ENCODE measurements at regions not wholly inside any gene's neighbourhood (a gene's known extent, or its start where the extent isn't known, plus 50 kb on each side); places are given as distances from the start of the nearest gene placed in this dataset.
"Not testable (repeated sequence)": the region's sequence is repeated elsewhere in the genome, so short reads cannot be mapped to it uniquely, and the experiment has no call there.

DNA sequence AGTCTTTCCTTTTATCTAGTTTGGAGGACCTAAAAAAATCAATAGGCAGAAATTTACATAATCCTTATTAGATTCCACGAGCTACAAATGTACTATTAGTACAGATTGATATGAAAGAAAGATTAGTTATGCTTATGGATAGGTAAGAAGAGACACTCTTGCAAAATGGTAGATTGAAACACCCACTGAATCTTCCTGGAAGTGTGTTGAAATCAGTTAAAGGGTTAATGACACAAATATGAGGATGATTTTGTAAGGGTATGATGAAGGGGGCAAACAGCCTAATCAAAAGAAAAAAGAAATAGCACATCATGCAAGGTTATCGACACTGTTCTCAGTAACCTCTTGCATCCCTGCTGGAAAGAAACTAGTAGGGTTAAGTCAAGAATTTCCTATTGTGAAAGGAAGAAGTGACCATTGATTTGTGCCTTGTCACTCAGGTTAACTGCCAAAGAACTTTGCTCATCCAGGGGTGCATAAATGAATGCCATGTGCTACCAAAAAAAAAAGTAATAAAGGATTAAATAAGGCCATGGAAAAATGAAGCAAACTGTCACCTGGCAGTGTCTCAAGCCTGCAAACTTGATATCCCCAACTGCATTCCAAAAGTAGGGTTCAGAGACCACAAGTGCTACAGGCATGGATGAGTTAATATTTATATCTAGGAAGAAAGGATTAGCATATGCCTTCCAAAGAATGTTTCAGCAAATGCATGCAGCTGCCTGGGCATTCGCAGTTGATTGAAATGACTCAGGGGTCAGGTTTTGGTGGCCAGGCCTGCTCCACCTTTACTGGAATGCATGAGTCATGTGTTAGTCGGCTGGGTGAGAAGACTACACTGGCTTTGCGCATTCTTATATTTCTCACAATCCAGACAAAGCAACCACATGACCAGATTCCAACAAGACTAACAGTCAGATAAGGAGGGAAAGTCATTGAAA, 78.3 kb upstream of the ATXN3L start:
- Histone ChIP-seq H3K9ac (ENCODE audit: low read depth, low read length) (no peak overlapping the region), H3K36me3 (ENCODE audit: insufficient read depth, low read depth, low read length) (no peaks in the 10 kb centered on the region), H3K4me1 (ENCODE audit: insufficient read depth, low read length) (no peaks in the 10 kb centered on the region), H3K27ac (ENCODE audit: low read length) (no peak overlapping the region), H3K4me3 (ENCODE audit: low read length) (no peak overlapping the region), H3K27me3 (ENCODE audit: insufficient read depth, low read length) (no peaks in the 10 kb centered on the region), H3K9me3 (ENCODE audit: insufficient read depth, low read depth, low read length) (no peaks in the 10 kb centered on the region)

DNA sequence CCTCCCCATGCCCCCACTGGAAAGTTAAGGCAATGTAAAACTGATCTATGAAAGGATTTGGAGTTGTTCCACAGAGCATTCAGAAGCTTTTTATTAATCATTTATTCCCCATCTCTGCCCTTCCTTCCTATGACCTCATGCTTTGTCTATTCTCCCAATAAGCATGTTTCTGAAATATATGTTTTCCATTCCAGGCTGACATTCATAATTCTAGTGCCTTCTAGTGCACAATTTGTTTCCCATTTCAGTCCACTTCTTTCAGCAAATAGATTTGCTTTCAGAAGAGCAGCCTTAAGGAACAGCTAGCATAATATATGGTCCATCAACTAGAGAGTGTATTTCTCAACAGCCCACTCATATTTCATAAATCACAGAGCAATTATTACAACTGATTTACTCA, 77.1 kb upstream of the ATXN3L start:
- no peaks in the 10 kb centered on the region for H3K4me1 ChIP-seq (ENCODE audit: insufficient read depth, low read length)
- H3K4me3 ChIP-seq (ENCODE audit: low read length), result no peak overlapping the region
- H3K9me3 ChIP-seq (ENCODE audit: insufficient read depth, low read depth, low read length), result no peaks in the 10 kb centered on the region
- H3K27ac ChIP-seq (ENCODE audit: low read length), result no peak overlapping the region
- no peak overlapping the region for H3K9ac ChIP-seq (ENCODE audit: low read depth, low read length)
- H3K36me3 ChIP-seq (ENCODE audit: insufficient read depth, low read depth, low read length), result no peaks in the 10 kb centered on the region
- no peaks in the 10 kb centered on the region for H3K27me3 ChIP-seq (ENCODE audit: insufficient read depth, low read length)

DNA sequence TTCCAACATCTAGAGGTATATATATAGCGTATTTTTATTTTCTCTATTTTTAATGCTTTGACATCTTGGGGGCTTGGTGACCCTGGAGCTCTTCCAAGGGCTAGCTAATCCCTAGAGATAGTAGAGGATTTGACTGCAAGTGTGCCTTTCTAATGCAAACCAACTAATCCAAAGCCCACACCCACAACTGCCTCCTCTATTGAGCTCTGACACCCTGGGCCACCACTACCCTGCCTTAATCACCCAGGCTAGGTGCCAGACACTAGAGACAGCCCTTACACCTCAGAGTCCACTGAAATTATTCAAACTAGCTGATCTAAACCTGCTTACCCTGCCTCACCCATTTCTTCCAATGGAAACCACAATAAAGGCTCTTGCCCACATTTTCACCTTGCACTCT, 69.6 kb upstream of the ATXN3L start:
- H3K9me3 ChIP-seq (ENCODE audit: insufficient read depth, low read depth, low read length), result no peaks in the 10 kb centered on the region
- no peaks in the 10 kb centered on the region for H3K27me3 ChIP-seq (ENCODE audit: insufficient read depth, low read length)
- no peak overlapping the region for H3K9ac ChIP-seq (ENCODE audit: low read depth, low read length)
- H3K4me1 ChIP-seq (ENCODE audit: insufficient read depth, low read length), result no peaks in the 10 kb centered on the region
- no peak overlapping the region for H3K27ac ChIP-seq (ENCODE audit: low read length)
- no peaks in the 10 kb centered on the region for H3K36me3 ChIP-seq (ENCODE audit: insufficient read depth, low read depth, low read length)
- H3K4me3 ChIP-seq (ENCODE audit: low read length), result no peak overlapping the region

DNA sequence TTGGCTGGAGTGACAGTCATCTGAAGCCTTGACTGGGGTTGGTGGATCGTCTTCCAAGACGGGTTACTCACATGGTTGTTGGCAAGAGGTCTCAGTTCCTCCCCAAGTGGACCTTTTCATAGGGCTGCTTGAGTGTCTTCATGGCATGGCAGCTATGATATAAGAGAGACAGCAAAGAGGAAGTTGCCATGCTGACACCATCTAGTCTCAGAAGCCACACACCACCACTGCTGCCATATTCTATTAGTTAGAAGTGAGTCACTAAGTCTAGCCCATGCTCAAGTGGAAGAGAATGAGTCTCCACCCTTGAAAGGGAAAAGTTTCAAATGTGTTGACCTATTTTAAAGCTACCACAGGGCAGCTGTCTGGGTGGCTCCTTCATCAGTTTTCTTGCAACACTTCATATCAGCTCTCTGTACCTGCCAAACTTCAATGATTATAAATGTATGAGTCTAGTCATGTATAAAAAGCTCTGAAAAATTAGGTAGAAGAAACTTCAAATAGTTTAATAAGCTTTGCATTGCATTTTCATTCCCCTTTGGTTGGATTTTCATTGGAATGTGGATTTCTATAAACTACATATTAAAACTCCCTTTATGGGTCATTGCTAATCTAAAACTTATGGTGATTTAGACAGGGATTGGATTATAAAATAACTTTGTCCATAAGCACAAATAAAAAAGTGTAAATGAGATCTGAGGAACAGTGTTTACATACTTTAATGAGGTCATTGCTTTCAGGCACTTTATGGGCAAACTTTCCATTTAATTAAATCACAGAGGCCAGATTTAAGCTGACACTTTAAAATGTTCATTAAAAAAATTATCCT, 68.0 kb upstream of the ATXN3L start:
- H3K27me3 ChIP-seq (ENCODE audit: insufficient read depth, low read length), result no peaks in the 10 kb centered on the region
- H3K9ac ChIP-seq (ENCODE audit: low read depth, low read length), result no peak overlapping the region
- no peak overlapping the region for H3K27ac ChIP-seq (ENCODE audit: low read length)
- H3K4me1 ChIP-seq (ENCODE audit: insufficient read depth, low read length), result no peaks in the 10 kb centered on the region
- no peaks in the 10 kb centered on the region for H3K9me3 ChIP-seq (ENCODE audit: insufficient read depth, low read depth, low read length)
- H3K36me3 ChIP-seq (ENCODE audit: insufficient read depth, low read depth, low read length), result no peaks in the 10 kb centered on the region
- H3K4me3 ChIP-seq (ENCODE audit: low read length), result no peak overlapping the region

DNA sequence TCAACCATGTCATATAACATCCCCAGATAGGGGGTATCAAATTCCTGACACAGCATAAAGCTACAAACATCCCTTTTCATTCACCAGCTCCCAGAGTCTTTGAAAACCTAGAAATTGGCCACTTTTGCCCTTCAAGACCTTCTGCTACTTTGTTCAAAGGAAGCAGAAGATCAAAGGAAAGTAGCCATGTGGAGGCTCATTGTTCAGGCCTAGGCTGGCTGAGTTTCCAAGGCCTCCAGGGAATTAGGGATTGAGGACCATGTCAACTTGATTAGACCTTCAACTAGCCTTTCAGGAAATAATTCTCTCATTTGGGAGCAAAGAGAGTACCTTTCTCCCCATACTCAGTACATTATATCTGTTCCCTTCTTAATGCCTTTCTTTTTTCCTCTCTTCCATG, 66.8 kb upstream of the ATXN3L start:
- Histone ChIP-seq H3K9ac (ENCODE audit: low read depth, low read length) (no peak overlapping the region), H3K27ac (ENCODE audit: low read length) (no peak overlapping the region), H3K4me3 (ENCODE audit: low read length) (no peak overlapping the region), H3K9me3 (ENCODE audit: insufficient read depth, low read depth, low read length) (no peaks in the 10 kb centered on the region), H3K4me1 (ENCODE audit: insufficient read depth, low read length) (no peaks in the 10 kb centered on the region), H3K27me3 (ENCODE audit: insufficient read depth, low read length) (no peaks in the 10 kb centered on the region), H3K36me3 (ENCODE audit: insufficient read depth, low read depth, low read length) (no peaks in the 10 kb centered on the region)

DNA sequence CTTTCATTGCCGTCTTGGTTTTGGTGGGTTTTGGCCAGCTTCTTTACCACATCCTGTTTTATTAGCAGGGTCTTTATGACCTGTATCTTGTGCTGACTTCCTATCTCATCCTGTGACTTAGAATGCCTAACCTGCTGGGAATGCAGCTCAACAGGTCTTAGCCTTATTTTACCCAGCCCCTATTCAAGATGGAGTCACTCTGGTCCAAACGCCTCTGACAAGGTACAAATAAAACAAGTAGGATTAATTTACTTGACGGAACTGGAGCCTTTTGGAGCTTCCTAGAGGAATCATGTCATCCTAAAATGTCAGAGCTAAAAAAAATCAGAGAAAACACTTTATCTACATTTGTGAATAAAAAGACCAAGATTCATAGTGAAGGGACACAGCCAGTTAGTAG, 66.2 kb upstream of the ATXN3L start:
- H3K36me3 ChIP-seq (ENCODE audit: insufficient read depth, low read depth, low read length), result no peaks in the 10 kb centered on the region
- no peaks in the 10 kb centered on the region for H3K9me3 ChIP-seq (ENCODE audit: insufficient read depth, low read depth, low read length)
- no peaks in the 10 kb centered on the region for H3K27me3 ChIP-seq (ENCODE audit: insufficient read depth, low read length)
- no peak overlapping the region for H3K9ac ChIP-seq (ENCODE audit: low read depth, low read length)
- no peak overlapping the region for H3K4me3 ChIP-seq (ENCODE audit: low read length)
- no peaks in the 10 kb centered on the region; the same call in 1 of the 2 replicates for H3K4me1 ChIP-seq (ENCODE audit: insufficient read depth, low read length)
- H3K27ac ChIP-seq (ENCODE audit: low read length), result no peak overlapping the region

DNA sequence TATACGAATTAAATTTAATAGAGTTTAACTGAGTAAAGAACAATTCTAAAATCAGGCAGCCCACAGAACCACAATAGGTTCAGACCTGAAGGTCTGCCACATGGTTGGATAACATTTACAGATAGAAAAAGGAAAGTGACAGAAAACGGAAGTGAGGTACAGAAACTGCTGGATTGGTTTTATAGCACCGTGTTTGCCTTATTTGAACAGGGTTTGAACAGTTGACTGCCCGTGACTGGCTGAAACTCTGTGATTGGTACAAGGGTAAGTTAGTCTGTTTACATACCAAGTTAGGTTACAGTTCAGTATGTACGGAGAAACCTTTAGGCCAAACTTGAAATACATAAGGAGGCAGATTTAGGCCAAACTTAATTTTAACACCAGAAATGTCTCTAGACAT, 64.1 kb upstream of the ATXN3L start:
- Histone ChIP-seq H3K36me3 (ENCODE audit: insufficient read depth, low read depth, low read length) (no peaks in the 10 kb centered on the region), H3K9ac (ENCODE audit: low read depth, low read length) (no peak overlapping the region), H3K4me1 (ENCODE audit: insufficient read depth, low read length) (no peaks in the 10 kb centered on the region; the same call in 1 of the 2 replicates), H3K4me3 (ENCODE audit: low read length) (no peak overlapping the region), H3K27me3 (ENCODE audit: insufficient read depth, low read length) (no peaks in the 10 kb centered on the region), H3K27ac (ENCODE audit: low read length) (no peak overlapping the region), H3K9me3 (ENCODE audit: insufficient read depth, low read depth, low read length) (no peaks in the 10 kb centered on the region)

DNA sequence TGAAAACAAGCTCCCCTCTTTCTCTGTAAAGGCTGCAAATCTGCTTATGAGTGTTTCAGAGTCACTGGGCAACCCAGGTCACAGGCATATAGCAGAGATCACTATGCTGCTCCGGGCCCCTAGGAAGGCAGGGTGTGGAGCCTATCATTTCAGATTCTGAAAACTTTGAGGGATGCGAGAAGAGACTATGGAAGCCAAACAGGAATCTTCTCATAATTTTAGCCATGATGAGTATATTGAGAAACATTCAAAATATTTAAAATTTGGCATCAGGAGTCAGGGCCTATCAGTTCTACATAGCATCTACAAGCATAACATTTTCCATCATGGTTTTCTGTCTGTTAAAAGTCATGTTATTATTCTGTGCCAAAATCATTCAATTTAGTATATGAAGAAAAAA, 61.7 kb upstream of the ATXN3L start:
- H3K4me3 ChIP-seq (ENCODE audit: low read length), result no peak overlapping the region

DNA sequence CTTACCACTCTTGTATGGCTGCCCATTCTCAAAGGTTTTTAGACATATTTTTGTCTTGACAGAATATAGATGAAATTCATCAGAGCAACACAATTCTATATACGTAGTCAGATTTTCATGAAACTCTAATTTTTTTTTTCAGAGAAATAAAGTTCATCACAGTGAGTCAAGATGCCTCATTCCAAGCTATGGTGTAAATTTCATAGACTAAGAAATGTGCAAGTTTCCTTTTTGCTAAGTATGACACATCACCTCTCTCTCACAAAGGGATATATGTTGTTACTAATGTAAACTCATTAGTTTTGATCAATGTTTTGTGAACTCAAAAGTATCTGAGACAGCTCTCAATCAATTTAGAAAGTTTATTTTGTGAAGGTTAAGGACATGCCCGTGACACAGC, 60.4 kb upstream of the ATXN3L start:
- Histone ChIP-seq H3K4me1 (ENCODE audit: insufficient read depth, low read length) (no peaks in the 10 kb centered on the region; the same call in 1 of the 2 replicates), H3K27ac (ENCODE audit: low read length) (no peak overlapping the region), H3K9ac (ENCODE audit: low read depth, low read length) (no peak overlapping the region)

More for the DNA sequence above, 61.7 kb upstream of the ATXN3L start:
- Histone ChIP-seq H3K4me1 (ENCODE audit: insufficient read depth, low read length) (no peaks in the 10 kb centered on the region; the same call in 1 of the 2 replicates), H3K27me3 (ENCODE audit: insufficient read depth, low read length) (no peaks in the 10 kb centered on the region), H3K27ac (ENCODE audit: low read length) (no peak overlapping the region), H3K9ac (ENCODE audit: low read depth, low read length) (no peak overlapping the region), H3K36me3 (ENCODE audit: insufficient read depth, low read depth, low read length) (no peaks in the 10 kb centered on the region), H3K9me3 (ENCODE audit: insufficient read depth, low read depth, low read length) (no peaks in the 10 kb centered on the region)

DNA sequence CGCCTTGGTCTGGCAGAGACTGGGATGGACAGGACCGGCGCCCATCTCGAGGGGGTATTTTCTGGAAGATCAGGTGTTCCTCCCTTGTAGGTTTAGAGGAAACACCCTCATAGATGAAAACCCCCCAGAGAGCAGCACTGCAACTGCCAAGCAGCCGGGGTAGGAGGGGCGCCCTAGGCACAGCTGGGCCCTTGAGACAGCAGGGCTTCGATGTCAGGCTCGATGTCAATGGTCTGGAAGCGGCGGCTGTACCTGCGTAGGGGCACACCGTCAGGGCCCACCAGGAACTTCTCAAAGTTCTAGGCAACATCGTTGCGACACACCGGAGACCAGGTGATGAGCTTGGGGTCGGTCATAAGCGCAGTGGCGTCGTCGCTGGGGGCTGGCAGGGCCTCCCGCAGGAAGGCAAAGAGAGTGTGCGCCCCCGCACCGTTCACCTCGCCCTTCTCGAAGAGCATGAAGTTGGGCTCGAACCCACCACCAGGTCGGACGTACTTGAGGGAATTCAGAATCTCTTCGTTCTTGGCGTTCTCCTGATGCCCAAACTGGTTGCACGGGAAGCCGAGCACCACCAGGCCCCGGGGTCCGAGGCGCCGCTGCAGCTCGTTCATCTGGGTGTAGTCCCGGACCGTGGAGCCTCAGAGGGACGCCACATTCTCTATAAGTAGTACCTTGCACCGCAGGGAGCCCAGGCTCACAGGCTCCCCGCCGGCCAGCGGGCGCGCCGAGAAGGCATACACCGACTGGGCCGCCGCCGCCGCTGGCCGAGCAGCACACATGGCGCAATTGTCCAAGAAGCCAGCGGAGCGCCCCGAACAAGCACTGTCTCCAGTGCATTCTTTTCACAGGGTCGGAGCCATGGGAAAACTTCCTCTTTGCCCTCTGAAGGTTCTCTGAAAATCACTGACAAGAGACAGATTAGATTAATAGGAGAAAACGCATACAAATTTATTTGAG, 59.0 kb upstream of the ATXN3L start:
- not testable (repeated sequence) for H3K4me3 ChIP-seq (ENCODE audit: low read length); H3K36me3 ChIP-seq (ENCODE audit: insufficient read depth, low read depth, low read length); H3K27me3 ChIP-seq (ENCODE audit: insufficient read depth, low read length); H3K27ac ChIP-seq (ENCODE audit: low read length); H3K9me3 ChIP-seq (ENCODE audit: insufficient read depth, low read depth, low read length); H3K4me1 ChIP-seq (ENCODE audit: insufficient read depth, low read length); H3K9ac ChIP-seq (ENCODE audit: low read depth, low read length)

More for the DNA sequence above, 60.4 kb upstream of the ATXN3L start:
- no peaks in the 10 kb centered on the region for H3K9me3 ChIP-seq (ENCODE audit: insufficient read depth, low read depth, low read length)
- no peak overlapping the region for H3K4me3 ChIP-seq (ENCODE audit: low read length)
- no peaks in the 10 kb centered on the region for H3K27me3 ChIP-seq (ENCODE audit: insufficient read depth, low read length)
- H3K36me3 ChIP-seq (ENCODE audit: insufficient read depth, low read depth, low read length), result no peaks in the 10 kb centered on the region

DNA sequence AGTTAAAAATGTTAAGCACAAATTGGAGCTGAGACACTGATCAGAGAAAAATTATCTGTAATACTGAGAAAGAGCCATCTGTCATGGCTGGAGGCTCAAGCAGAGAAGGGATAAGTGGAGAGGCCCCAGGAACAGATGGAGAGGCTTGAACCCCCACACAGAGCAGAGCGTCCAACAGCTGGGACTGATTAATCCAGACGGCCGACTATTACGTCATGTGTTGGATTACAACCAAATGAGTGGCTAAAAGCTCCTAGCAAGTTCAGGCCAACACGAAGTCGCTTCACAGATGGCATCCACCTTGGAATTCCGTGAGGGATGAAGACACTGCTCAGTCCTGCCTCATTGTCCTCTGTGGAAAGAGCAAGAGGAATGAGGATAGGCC, 57.7 kb upstream of the ATXN3L start:
- Histone ChIP-seq H3K4me1 (ENCODE audit: insufficient read depth, low read length) (no peaks in the 10 kb centered on the region; the same call in 1 of the 2 replicates), H3K9me3 (ENCODE audit: insufficient read depth, low read depth, low read length) (no peaks in the 10 kb centered on the region), H3K27ac (ENCODE audit: low read length) (no peak overlapping the region), H3K36me3 (ENCODE audit: insufficient read depth, low read depth, low read length) (no peaks in the 10 kb centered on the region), H3K27me3 (ENCODE audit: insufficient read depth, low read length) (no peaks in the 10 kb centered on the region), H3K9ac (ENCODE audit: low read depth, low read length) (no peak overlapping the region), H3K4me3 (ENCODE audit: low read length) (no peak overlapping the region)

Measured in iPS-20b (cell line).